ENCODE measurements at regions not wholly inside any gene's neighbourhood (a gene's known extent, or its start where the extent isn't known, plus 50 kb on each side); places are given as distances from the start of the nearest gene placed in this dataset.

- Histone ChIP-seq H3K36me3 (ENCODE audit: control insufficient read depth, insufficient read depth, low read length) (no peaks in the 10 kb centered on the region), H3K27me3 (ENCODE audit: control insufficient read depth, insufficient read depth, low read length) (no peaks in the 10 kb centered on the region), H3K4me3 (ENCODE audit: low read depth, low read length) (no peak overlapping the region)
- no peak for DNase-seq (ENCODE audit: low read depth)
- TF ChIP-seq CTCF (IDR thresholded peaks at IDR 0.05; ENCODE audit: insufficient read depth, low read length, severe bottlenecking) = no peak
- no peak for FAIRE-seq
Measured at GRCh38 chr1:60982539-60982938, 99.8 kb upstream of the NFIA start.

DNA sequence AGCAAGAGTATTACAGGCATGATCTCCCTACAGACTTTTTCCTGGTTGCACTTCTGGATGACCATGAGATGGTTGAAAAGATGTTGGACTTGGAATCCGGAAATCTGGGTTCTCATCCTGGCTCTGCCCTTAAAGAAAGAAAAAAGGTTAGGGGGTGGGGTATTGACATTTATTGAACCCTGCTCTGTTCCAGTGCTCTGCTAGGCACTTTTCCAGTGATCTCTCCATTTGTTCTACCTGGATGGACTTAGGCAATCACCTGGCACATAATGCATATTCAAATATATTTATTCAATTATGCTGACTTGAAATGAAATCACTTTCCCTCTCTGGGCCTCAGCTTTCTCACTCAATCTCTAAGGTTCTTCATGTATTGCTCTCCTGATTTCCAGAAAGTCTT lies 101.0 kb upstream of the NFIA start:
- H3K36me3 ChIP-seq (ENCODE audit: control insufficient read depth, insufficient read depth, low read length) = no peaks in the 10 kb centered on the region
- FAIRE-seq (no peak), DNase-seq (ENCODE audit: low read depth) (no peak)
- H3K27me3 ChIP-seq (ENCODE audit: control insufficient read depth, insufficient read depth, low read length) = no peaks in the 10 kb centered on the region
- no peak for TF ChIP-seq CTCF (IDR thresholded peaks at IDR 0.05; ENCODE audit: insufficient read depth, low read length, severe bottlenecking)
- H3K4me3 ChIP-seq (ENCODE audit: low read depth, low read length) = no peak overlapping the region

GRCh38 chr1:60978421-60979357 lies 103.7 kb upstream of the NFIA start:
- H3K27me3 ChIP-seq (ENCODE audit: control insufficient read depth, insufficient read depth, low read length) = no peaks in the 10 kb centered on the region
- peak; percentile 49 for DNase-seq (ENCODE audit: low read depth)
- TF ChIP-seq CTCF (IDR thresholded peaks at IDR 0.05; ENCODE audit: insufficient read depth, low read length, severe bottlenecking) = peak; percentile 89
- H3K4me3 ChIP-seq (ENCODE audit: low read depth, low read length) = no peak overlapping the region
- FAIRE-seq = peak; percentile 68
- no peaks in the 10 kb centered on the region for H3K36me3 ChIP-seq (ENCODE audit: control insufficient read depth, insufficient read depth, low read length)

GRCh38 chr1:60977661-60978060 lies 104.7 kb upstream of the NFIA start:
- Histone ChIP-seq H3K27me3 (ENCODE audit: control insufficient read depth, insufficient read depth, low read length) (no peaks in the 10 kb centered on the region), H3K36me3 (ENCODE audit: control insufficient read depth, insufficient read depth, low read length) (no peaks in the 10 kb centered on the region), H3K4me3 (ENCODE audit: low read depth, low read length) (no peak overlapping the region)
- DNase-seq (ENCODE audit: low read depth) (no peak), FAIRE-seq (no peak)
- TF ChIP-seq CTCF (IDR thresholded peaks at IDR 0.05; ENCODE audit: insufficient read depth, low read length, severe bottlenecking) = no peak

DNA sequence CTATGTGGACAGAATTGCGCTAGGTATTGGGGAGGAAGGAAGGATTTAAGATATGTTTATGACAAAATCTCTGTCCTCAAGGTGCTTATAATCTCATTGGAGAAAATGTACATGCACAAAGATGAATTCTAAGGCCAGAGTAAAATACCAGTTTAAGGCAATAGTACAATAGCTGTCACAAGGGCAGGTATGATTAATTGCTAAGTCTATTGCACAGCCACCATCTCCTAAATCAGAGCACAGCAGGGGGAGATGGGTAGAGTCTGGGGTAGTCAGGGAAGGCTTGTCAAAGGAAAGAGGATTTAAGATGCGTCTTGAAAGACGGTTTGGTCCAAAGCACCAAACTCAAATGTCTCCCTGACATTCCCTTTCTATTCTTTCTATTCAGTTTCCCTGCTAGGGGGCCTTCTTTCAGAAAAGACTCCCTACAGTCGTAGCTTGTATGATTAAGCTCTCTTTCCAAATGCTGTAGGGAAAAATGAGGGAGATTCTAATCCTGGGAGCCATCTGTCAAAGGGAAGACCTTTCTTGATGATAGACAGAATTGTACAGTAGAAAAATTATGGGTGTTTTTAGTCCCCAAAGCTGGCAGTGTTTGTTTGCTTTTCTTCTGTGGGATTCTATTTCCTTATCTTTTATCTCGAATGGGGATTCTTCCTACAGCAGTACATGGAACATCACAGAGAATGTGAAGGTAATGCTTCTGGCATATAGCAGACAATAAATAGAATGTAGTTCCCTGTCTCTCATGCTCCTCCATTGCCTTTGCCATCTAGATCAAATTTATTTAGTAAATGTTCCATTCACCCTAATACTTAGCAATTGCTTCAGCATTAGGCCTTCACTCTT lies 107.6 kb upstream of the NFIA start:
- no peak for FAIRE-seq
- DNase-seq (ENCODE audit: low read depth) = no peak
- no peak for TF ChIP-seq CTCF (IDR thresholded peaks at IDR 0.05; ENCODE audit: insufficient read depth, low read length, severe bottlenecking)
- no peak overlapping the region for H3K4me3 ChIP-seq (ENCODE audit: low read depth, low read length)
- no peaks in the 10 kb centered on the region for H3K36me3 ChIP-seq (ENCODE audit: control insufficient read depth, insufficient read depth, low read length)
- H3K27me3 ChIP-seq (ENCODE audit: control insufficient read depth, insufficient read depth, low read length) = no peaks in the 10 kb centered on the region

Data from bronchial epithelial cell (primary cell).